Heart right ventricle (tissue), 16 donors: ENCODE measurements at regions not wholly inside any gene's neighbourhood (a gene's known extent, or its start where the extent isn't known, plus 50 kb on each side); places are given as distances from the start of the nearest gene placed in this dataset.

Experiments
- ATAC-seq, 8 donors: fragments of 200-7000 bp; cut with Tn5 transposase; one replicate each; pipeline ENCODE4 v1.9.1; 2020; ENCODE audit warnings: mild to moderate bottlenecking in 8 of 8, moderate library complexity in 8 of 8, moderate number of reproducible peaks in 1 of 8
- DNase-seq, 2 donors: peaks; one replicate each; pipeline ENCODE4 v3.0.0-alpha.2; 2020
- H3K27ac ChIP-seq, 10 donors: fragments of 200-600 bp; sonication (generic) in 2 of 10; one replicate each; pipeline versions ENCODE4 v1.5.0 to v1.8.0; 2020 to 2022; ENCODE audit warnings: mild to moderate bottlenecking in 3 of 10
- H3K27me3 ChIP-seq, 7 donors: fragments of 200-600 bp; one replicate each; pipeline ENCODE4 v1.8.0; 2021 to 2022; ENCODE audit warnings: mild to moderate bottlenecking in 2 of 7
- H3K36me3 ChIP-seq, 9 donors: fragments of 200-600 bp; sonication (generic) in 1 of 9; one replicate each; pipeline versions ENCODE4 v1.5.0 to v1.8.0; 2020 to 2022; ENCODE audit warnings: mild to moderate bottlenecking in 2 of 9
- H3K4me1 ChIP-seq, 9 donors: fragments of 200-600 bp; sonication (generic) in 1 of 9; one replicate each; pipeline versions ENCODE4 v1.5.0 to v1.8.0; 2020 to 2022; ENCODE audit warnings: mild to moderate bottlenecking in 4 of 9
- H3K4me3 ChIP-seq, 10 donors: fragments of 200-600 bp; sonication (generic) in 2 of 10; one replicate each; pipeline versions ENCODE4 v1.5.0 to v1.8.0; 2020 to 2022; ENCODE audit warnings: mild to moderate bottlenecking in 7 of 10, moderate library complexity in 2 of 10
- H3K9me3 ChIP-seq, 11 donors: fragments of 200-600 bp in 10 of 11; sonication (generic) in 2 of 11; one replicate each; pipeline versions ENCODE4 v1.5.0 to v1.8.0; 2013 to 2022; ENCODE audit warnings: mild to moderate bottlenecking in 2 of 11, control low read depth in 1 of 11, moderate library complexity in 1 of 11
- WGBS, 2 donors: extraction: QIAGEN DNeasy Blood & Tissue Kit; methylation state at CpG; one replicate each; pipeline ENCODE4 v1.1.7; 2013; ENCODE audit warnings: inconsistent platforms in 1 of 2; 5-methylcytosine and 5-hydroxymethylcytosine counted together
- intact Hi-C, 10 donors: fragments of 100-400 bp; cut with DNase I; formaldehyde crosslinking; loops; one replicate each; pipeline versions ENCODE4 v1.11.1 to v1.14.2; 2022
- TF ChIP-seq, protein P1 (sequence below), 9 donors: fragments of 200-600 bp; sonication (generic) in 2 of 9; IDR thresholded peaks; one replicate each; pipeline versions ENCODE4 v1.5.0 to v1.8.0; 2021 to 2022; ENCODE audit warnings: antibody characterized with exemption in 9 of 9, mild to moderate bottlenecking in 5 of 9, moderate library complexity in 1 of 9
- donor health status: Arrhythmogenic right ventricular cardiomyopathy.
- donor health status: ischemic (EF 13 %, LVEDD 7.1; RV severe dilation, severe dysfunction).
- donor health status: healthy with polysubstance abuse.
- donor health status: DM: no; HTN: yes; CAD: no.
- donor health status: DM: no; HTN: no; CAD: no.
- donor health status: ischemic (EF 25% LVEDD 6.9; RV normal size, moderate dysfunction).
- donor health status: ischemic (EF 25% LVEDD 5.7; RV mildly dilated, moderate dysfunction).
- donor health status: healthy.
- donor health status: DM: yes; HTN: yes; CAD: no.
- donor health status: Ischemic cardiomyopathy.
- donor health status: ischemic (EF 35%, LVEDD 5.7; RV mildly dilated, moderate dysfunction).
- donor health status: nonischemic (EF 11% LVEDD 7.7; RV severe dilation, severe dysfunction).
- donor health status: DM: yes; HTN: yes; CAD: no.
- donor health status: PGD.
- donor health status: ischemic (EF 29% LVEDD 5.4; RV normal size, mild dysfunction).
- donor health status: nonischemic (EF 23%, LVEDD 6.1; RV moderate dilation, normal function).

DNA sequence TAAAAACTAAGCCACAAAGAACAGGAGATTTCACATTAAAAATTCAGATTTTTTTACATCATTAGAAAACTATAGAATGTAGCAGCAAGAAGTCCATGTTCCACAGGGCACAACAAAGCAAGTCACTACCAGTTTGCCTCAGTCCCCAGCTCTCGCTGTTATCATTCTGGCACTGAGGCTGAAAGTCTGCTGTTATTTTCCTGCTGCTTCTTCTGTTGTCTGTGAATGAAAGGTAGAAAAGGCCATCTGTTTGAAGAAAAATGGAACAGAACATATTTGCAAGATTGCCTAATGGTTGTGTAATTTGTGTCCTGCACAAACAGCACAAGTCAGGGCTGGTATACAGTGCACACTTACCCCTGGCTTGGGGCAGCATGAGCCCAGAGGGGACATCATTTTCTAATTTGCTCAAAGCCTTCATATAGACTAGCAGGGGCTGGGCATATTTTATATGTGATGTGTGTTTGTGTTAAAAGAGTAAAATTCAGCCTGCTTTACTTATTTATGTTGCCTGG, 105.6 kb upstream of the COG2 start:
- intact Hi-C loops = no loop called here
- peaks cover 0 to 24% (median 0%) of the 10 kb centered on the region in 11 donors for H3K9me3 ChIP-seq
- WGBS, 2 donors = 52 to 61% methylated on average over 1 of the region's 1 CpG

DNA sequence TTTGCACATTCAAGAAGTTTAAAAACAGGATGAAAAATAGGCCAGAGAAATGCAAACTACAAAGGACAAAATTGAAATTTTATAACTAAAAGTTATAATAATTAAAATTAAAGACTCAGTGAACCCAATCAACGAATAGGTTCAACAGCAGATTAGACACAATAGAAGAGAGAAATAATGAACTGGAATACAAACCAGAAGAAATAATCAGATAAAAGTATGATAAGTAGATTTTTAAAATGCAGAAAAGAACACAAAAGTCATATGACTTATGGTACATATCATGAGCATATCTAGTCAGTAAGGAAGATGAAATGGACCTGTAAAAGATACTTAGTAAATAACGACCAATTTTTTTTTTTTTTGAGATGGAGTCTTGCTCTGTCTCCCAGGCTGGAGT, 108.1 kb upstream of the COG2 start:
- peaks cover 0 to 38% (median 0%) of the 10 kb centered on the region in 11 donors for H3K9me3 ChIP-seq
- no peaks in the 10 kb centered on the region for H3K4me1 ChIP-seq
- TF ChIP-seq, protein P1, sequence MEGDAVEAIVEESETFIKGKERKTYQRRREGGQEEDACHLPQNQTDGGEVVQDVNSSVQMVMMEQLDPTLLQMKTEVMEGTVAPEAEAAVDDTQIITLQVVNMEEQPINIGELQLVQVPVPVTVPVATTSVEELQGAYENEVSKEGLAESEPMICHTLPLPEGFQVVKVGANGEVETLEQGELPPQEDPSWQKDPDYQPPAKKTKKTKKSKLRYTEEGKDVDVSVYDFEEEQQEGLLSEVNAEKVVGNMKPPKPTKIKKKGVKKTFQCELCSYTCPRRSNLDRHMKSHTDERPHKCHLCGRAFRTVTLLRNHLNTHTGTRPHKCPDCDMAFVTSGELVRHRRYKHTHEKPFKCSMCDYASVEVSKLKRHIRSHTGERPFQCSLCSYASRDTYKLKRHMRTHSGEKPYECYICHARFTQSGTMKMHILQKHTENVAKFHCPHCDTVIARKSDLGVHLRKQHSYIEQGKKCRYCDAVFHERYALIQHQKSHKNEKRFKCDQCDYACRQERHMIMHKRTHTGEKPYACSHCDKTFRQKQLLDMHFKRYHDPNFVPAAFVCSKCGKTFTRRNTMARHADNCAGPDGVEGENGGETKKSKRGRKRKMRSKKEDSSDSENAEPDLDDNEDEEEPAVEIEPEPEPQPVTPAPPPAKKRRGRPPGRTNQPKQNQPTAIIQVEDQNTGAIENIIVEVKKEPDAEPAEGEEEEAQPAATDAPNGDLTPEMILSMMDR (IDR thresholded peaks at IDR 0.05) = no peak
- intact Hi-C loops = no loop called here
- H3K27ac ChIP-seq = no peak overlapping the region
- H3K36me3 ChIP-seq = no peaks in the 10 kb centered on the region
- H3K27me3 ChIP-seq = peaks cover 0 to 4% (median 0%) of the 10 kb centered on the region in 7 donors
- H3K4me3 ChIP-seq = no peak overlapping the region
- DNase-seq (no peak), ATAC-seq (no peak)
- 62 to 69% methylated on average over 2 of the region's 2 CpGs for WGBS, 2 donors

More for the DNA sequence above, 105.6 kb upstream of the COG2 start:
- TF ChIP-seq, protein P1 (IDR thresholded peaks at IDR 0.05) = no peak
- DNase-seq (no peak), ATAC-seq (no peak)
- no peak overlapping the region for H3K4me3 ChIP-seq
- no peak overlapping the region for H3K27ac ChIP-seq
- H3K27me3 ChIP-seq = peaks cover 0 to 4% (median 0%) of the 10 kb centered on the region in 7 donors
- H3K4me1 ChIP-seq = no peaks in the 10 kb centered on the region
- H3K36me3 ChIP-seq = no peaks in the 10 kb centered on the region

DNA sequence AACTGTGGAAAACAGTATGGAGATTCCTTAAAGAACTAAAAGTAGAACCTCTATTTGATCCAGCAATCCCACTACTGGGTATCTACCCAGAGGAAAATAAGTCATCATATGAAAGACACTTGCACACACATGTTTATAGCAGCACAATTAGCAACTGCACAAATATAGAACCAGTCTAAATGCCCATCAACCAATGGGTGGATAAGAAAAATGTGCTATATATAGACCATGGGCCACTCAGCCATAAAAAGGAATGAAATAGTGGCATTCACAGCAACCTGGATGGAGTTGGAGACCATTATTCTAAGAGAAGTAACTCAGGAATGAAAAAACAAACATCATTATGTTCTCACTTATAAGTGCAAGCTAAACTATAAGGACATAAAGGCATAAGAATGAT, 105.0 kb upstream of the PGBD5 start:
- peaks cover 0 to 38% (median 0%) of the 10 kb centered on the region in 11 donors for H3K9me3 ChIP-seq
- H3K27me3 ChIP-seq = peaks cover 0 to 8% (median 0%) of the 10 kb centered on the region in 7 donors
- no peaks in the 10 kb centered on the region for H3K4me1 ChIP-seq
- ATAC-seq = no peak
- H3K36me3 ChIP-seq = no peaks in the 10 kb centered on the region
- TF ChIP-seq, protein P1 (IDR thresholded peaks at IDR 0.05) = no peak
- H3K4me3 ChIP-seq = no peak overlapping the region
- H3K27ac ChIP-seq = no peak overlapping the region
- no peak for DNase-seq
- intact Hi-C loops = no loop called here

DNA sequence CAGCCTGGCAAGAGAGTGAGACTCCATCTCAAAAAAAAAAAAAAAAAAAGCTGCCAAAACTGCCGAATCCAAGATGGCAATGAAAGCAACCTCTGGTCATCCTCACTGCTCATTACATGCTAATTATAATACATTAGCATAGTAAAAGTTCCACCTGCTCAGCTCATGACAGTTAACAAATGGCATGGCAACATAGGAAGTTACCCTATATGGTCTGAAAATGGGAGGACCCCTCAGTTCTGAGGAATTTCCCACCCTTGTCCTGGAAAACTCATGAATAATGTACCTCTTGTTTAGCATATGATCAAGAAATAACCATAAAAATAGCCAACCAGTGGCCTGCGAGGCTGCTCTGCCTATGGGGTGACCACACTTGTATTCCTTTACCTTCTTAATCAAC, 93.1 kb upstream of the PGBD5 start:
- H3K4me1 ChIP-seq = peaks cover 0 to 19% (median 3%) of the 10 kb centered on the region in 9 donors
- intact Hi-C loops = no loop called here
- ATAC-seq (no peak), DNase-seq (no peak)
- H3K4me3 ChIP-seq = no peak overlapping the region
- TF ChIP-seq, protein P1 (IDR thresholded peaks at IDR 0.05) = no peak
- no peaks in the 10 kb centered on the region for H3K27me3 ChIP-seq
- H3K9me3 ChIP-seq = peaks cover 0 to 2% (median 0%) of the 10 kb centered on the region in 11 donors
- WGBS, 2 donors = 86 to 87% methylated on average over 2 of the region's 2 CpGs
- no peak overlapping the region for H3K27ac ChIP-seq
- H3K36me3 ChIP-seq = no peaks in the 10 kb centered on the region
